Activated CD4-positive, alpha-beta memory T cell treated with anti-CD3 and anti-CD28 coated beads for 36 hours (primary cell): ENCODE measurements at regions not wholly inside any gene's neighbourhood (a gene's known extent, or its start where the extent isn't known, plus 50 kb on each side); places are given as distances from the start of the nearest gene placed in this dataset.
"Not testable (repeated sequence)": the region's sequence is repeated elsewhere in the genome, so short reads cannot be mapped to it uniquely, and the experiment has no call there.

Source experiments
- CTCF ChIA-PET: fragments of 350-600 bp; sonication (Branson Sonifier 250); formaldehyde crosslinking; loops from one replicate; lab custom pipeline; 2021; ENCODE audit warnings: antibody characterized with exemption, inconsistent platforms; lab: Charles Lee
- POLR2A ChIA-PET: fragments of 350-600 bp; sonication (Branson Sonifier 250); formaldehyde crosslinking; loops from one replicate; lab custom pipeline; 2021; ENCODE audit warnings: antibody characterized with exemption; lab: Charles Lee
- DNase-seq: peaks from one replicate; pipeline ENCODE4 v3.0.0-alpha.2; 2020
- H3K27ac Mint-ChIP-seq: one replicate; pipeline ENCODE4 v1.8.0; 2021; ENCODE audit warnings: mixed read lengths
- H3K27me3 Mint-ChIP-seq: one replicate; pipeline ENCODE4 v1.8.0; 2021; ENCODE audit warnings: mixed read lengths
- H3K36me3 Mint-ChIP-seq: one replicate; pipeline ENCODE4 v1.8.0; 2021; ENCODE audit warnings: mixed read lengths
- H3K4me1 Mint-ChIP-seq: one replicate; pipeline ENCODE4 v1.8.0; 2021; ENCODE audit warnings: low read depth, mixed read lengths
- H3K4me3 Mint-ChIP-seq: one replicate; pipeline ENCODE4 v1.8.0; 2021; ENCODE audit warnings: mild to moderate bottlenecking, mixed read lengths
- H3K9me3 Mint-ChIP-seq: one replicate; pipeline ENCODE4 v1.8.0; 2021; ENCODE audit warnings: mixed read lengths
- intact Hi-C: fragments of 100-400 bp; cut with micrococcal nuclease; formaldehyde crosslinking; loops from one replicate; pipeline ENCODE4 v1.15.1; 2023

- intact Hi-C loops, POLR2A ChIA-PET, H3K4me3 Mint-ChIP-seq, H3K36me3 Mint-ChIP-seq, H3K27me3 Mint-ChIP-seq, H3K4me1 Mint-ChIP-seq, H3K9me3 Mint-ChIP-seq, CTCF ChIA-PET, H3K27ac Mint-ChIP-seq, DNase-seq: not testable (repeated sequence)
These were observed 440.2 kb upstream of the PHF14 start for GRCh38 chr7:10533429-10533828.

GRCh38 chr7:10536561-10536960 lies 437.1 kb upstream of the PHF14 start:
- ChIA-PET POLR2A (no interaction called here), CTCF (no interaction called here)
- intact Hi-C loops, result no loop called here
- Mint-ChIP-seq H3K27ac (no peak overlapping the region), H3K4me3 (no peak overlapping the region), H3K27me3 (no peaks in the 10 kb centered on the region), H3K4me1 (no peaks in the 10 kb centered on the region), H3K36me3 (no peaks in the 10 kb centered on the region), H3K9me3 (peaks cover 2% of the 10 kb centered on the region)
- no peak for DNase-seq

GRCh38 chr7:10537764-10538163 lies 435.9 kb upstream of the PHF14 start:
- Mint-ChIP-seq H3K27me3 (no peaks in the 10 kb centered on the region), H3K4me1 (no peaks in the 10 kb centered on the region), H3K9me3 (peaks cover 2% of the 10 kb centered on the region), H3K36me3 (no peaks in the 10 kb centered on the region), H3K4me3 (no peak overlapping the region), H3K27ac (no peak overlapping the region)
- CTCF ChIA-PET, result no interaction called here
- DNase-seq, result no peak
- POLR2A ChIA-PET, result no interaction called here
- intact Hi-C loops, result no loop called here

GRCh38 chr7:10557375-10557774 lies 416.3 kb upstream of the PHF14 start:
- H3K27me3 Mint-ChIP-seq, result no peaks in the 10 kb centered on the region

GRCh38 chr7:10560497-10560896 lies 413.2 kb upstream of the PHF14 start:
- no peak overlapping the region for H3K27ac Mint-ChIP-seq
- H3K9me3 Mint-ChIP-seq, result peaks cover 3% of the 10 kb centered on the region
- no peaks in the 10 kb centered on the region for H3K4me1 Mint-ChIP-seq
- H3K36me3 Mint-ChIP-seq, result no peaks in the 10 kb centered on the region
- intact Hi-C loops, result no loop called here
- H3K27me3 Mint-ChIP-seq, result no peaks in the 10 kb centered on the region
- ChIA-PET CTCF (no interaction called here), POLR2A (no interaction called here)
- H3K4me3 Mint-ChIP-seq, result no peak overlapping the region
- DNase-seq, result no peak

More at GRCh38 chr7:10557375-10557774, 416.3 kb upstream of the PHF14 start:
- Mint-ChIP-seq H3K36me3 (no peaks in the 10 kb centered on the region), H3K4me1 (no peaks in the 10 kb centered on the region), H3K27ac (no peak overlapping the region), H3K4me3 (no peak overlapping the region), H3K9me3 (no peaks in the 10 kb centered on the region)
- POLR2A ChIA-PET, result no interaction called here
- CTCF ChIA-PET, result no interaction called here
- DNase-seq, result no peak
- intact Hi-C loops, result no loop called here

GRCh38 chr7:10568891-10569290 lies 404.8 kb upstream of the PHF14 start:
- H3K36me3 Mint-ChIP-seq, result no peaks in the 10 kb centered on the region
- ChIA-PET POLR2A (no interaction called here), CTCF (no interaction called here)
- H3K27ac Mint-ChIP-seq, result no peak overlapping the region
- intact Hi-C loops, result no loop called here
- H3K4me1 Mint-ChIP-seq, result no peaks in the 10 kb centered on the region
- H3K4me3 Mint-ChIP-seq, result no peak overlapping the region
- no peaks in the 10 kb centered on the region for H3K27me3 Mint-ChIP-seq
- peaks cover 10% of the 10 kb centered on the region for H3K9me3 Mint-ChIP-seq
- DNase-seq, result no peak

- H3K27ac Mint-ChIP-seq, result no peak overlapping the region
- H3K36me3 Mint-ChIP-seq, result no peaks in the 10 kb centered on the region
- H3K9me3 Mint-ChIP-seq, result no peaks in the 10 kb centered on the region
- no peak for DNase-seq
- intact Hi-C loops, result no loop called here
- no peaks in the 10 kb centered on the region for H3K4me1 Mint-ChIP-seq
- no peak overlapping the region for H3K4me3 Mint-ChIP-seq
- no peaks in the 10 kb centered on the region for H3K27me3 Mint-ChIP-seq
- POLR2A ChIA-PET, result no interaction called here
- CTCF ChIA-PET, result no interaction called here
These were observed 401.9 kb upstream of the PHF14 start for GRCh38 chr7:10571759-10572158.

- no peak for DNase-seq
- ChIA-PET POLR2A (no interaction called here), CTCF (no interaction called here)
- Mint-ChIP-seq H3K4me1 (no peaks in the 10 kb centered on the region), H3K36me3 (no peaks in the 10 kb centered on the region), H3K27me3 (no peaks in the 10 kb centered on the region), H3K27ac (no peak overlapping the region), H3K4me3 (no peak overlapping the region), H3K9me3 (no peaks in the 10 kb centered on the region)
- intact Hi-C loops, result no loop called here
These were observed 395.8 kb upstream of the PHF14 start for GRCh38 chr7:10577866-10578374.

- H3K4me3 Mint-ChIP-seq, result no peak overlapping the region
- H3K27ac Mint-ChIP-seq, result no peak overlapping the region
- POLR2A ChIA-PET, result no interaction called here
- no peak for DNase-seq
- H3K36me3 Mint-ChIP-seq, result no peaks in the 10 kb centered on the region
- CTCF ChIA-PET, result no interaction called here
- intact Hi-C loops, result no loop called here
- H3K4me1 Mint-ChIP-seq, result no peaks in the 10 kb centered on the region
- H3K9me3 Mint-ChIP-seq, result no peaks in the 10 kb centered on the region
- no peaks in the 10 kb centered on the region for H3K27me3 Mint-ChIP-seq
These were observed 394.1 kb upstream of the PHF14 start for GRCh38 chr7:10579561-10579960.

GRCh38 chr7:10584886-10585285 lies 388.8 kb upstream of the PHF14 start:
- Mint-ChIP-seq H3K4me3 (no peak overlapping the region), H3K27ac (no peak overlapping the region), H3K36me3 (no peaks in the 10 kb centered on the region), H3K9me3 (no peaks in the 10 kb centered on the region), H3K27me3 (no peaks in the 10 kb centered on the region), H3K4me1 (no peaks in the 10 kb centered on the region)
- ChIA-PET CTCF (no interaction called here), POLR2A (no interaction called here)
- DNase-seq, result no peak
- intact Hi-C loops, result no loop called here

- CTCF ChIA-PET, result no interaction called here
- no peaks in the 10 kb centered on the region for H3K27me3 Mint-ChIP-seq
- H3K9me3 Mint-ChIP-seq, result no peaks in the 10 kb centered on the region
- H3K27ac Mint-ChIP-seq, result no peak overlapping the region
- no peaks in the 10 kb centered on the region for H3K36me3 Mint-ChIP-seq
- no peak for DNase-seq
- intact Hi-C loops, result no loop called here
- POLR2A ChIA-PET, result no interaction called here
- H3K4me1 Mint-ChIP-seq, result no peaks in the 10 kb centered on the region
- H3K4me3 Mint-ChIP-seq, result no peak overlapping the region
These were observed 385.6 kb upstream of the PHF14 start for GRCh38 chr7:10588084-10588483.

GRCh38 chr7:10592604-10593003 lies 381.1 kb upstream of the PHF14 start:
- CTCF ChIA-PET, result no interaction called here
- Mint-ChIP-seq H3K4me1 (no peaks in the 10 kb centered on the region), H3K36me3 (no peaks in the 10 kb centered on the region), H3K27me3 (no peaks in the 10 kb centered on the region), H3K9me3 (no peaks in the 10 kb centered on the region), H3K4me3 (no peak overlapping the region), H3K27ac (no peak overlapping the region)
- POLR2A ChIA-PET, result no interaction called here
- intact Hi-C loops, result no loop called here
- no peak for DNase-seq

GRCh38 chr7:10593080-10593479 lies 380.6 kb upstream of the PHF14 start:
- no peaks in the 10 kb centered on the region for H3K27me3 Mint-ChIP-seq
- POLR2A ChIA-PET, result no interaction called here
- H3K4me3 Mint-ChIP-seq, result no peak overlapping the region
- H3K36me3 Mint-ChIP-seq, result no peaks in the 10 kb centered on the region
- DNase-seq, result no peak
- H3K27ac Mint-ChIP-seq, result no peak overlapping the region
- CTCF ChIA-PET, result no interaction called here
- intact Hi-C loops, result no loop called here
- H3K9me3 Mint-ChIP-seq, result no peaks in the 10 kb centered on the region
- no peaks in the 10 kb centered on the region for H3K4me1 Mint-ChIP-seq
